ENCODE measurements at regions not wholly inside any gene's neighbourhood (a gene's known extent, or its start where the extent isn't known, plus 50 kb on each side); places are given as distances from the start of the nearest gene placed in this dataset.

DNA sequence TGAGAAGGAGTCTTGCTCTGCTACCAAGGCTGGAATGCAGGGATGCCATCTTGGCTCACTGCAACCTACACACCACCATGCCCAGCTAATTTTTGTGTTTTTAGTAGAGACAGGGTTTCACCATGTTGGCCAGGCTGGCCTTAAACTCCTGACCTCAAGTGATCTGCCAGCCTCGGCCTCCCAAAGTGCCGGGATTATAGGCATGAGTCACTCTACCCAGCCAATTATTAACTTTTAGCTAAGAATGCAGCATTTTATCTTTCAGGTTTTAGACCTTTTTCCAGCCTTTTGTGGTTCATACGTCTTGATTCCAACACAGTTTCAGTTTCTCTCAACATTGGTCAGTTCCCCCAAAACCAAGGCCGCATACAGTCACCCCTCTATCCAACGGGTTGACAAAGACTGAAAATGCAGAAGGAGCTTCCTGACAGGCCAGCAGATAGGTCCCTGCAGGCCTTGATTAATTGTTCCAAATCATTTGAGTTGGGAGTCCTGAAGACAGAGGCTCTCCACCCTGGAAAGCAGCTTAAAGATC, 262.2 kb upstream of the KLHL29 start:
- intact Hi-C loops (cut with DNase I) = no loop called here
- TF ChIP-seq CTCF (IDR thresholded peaks at IDR 0.05) = no peak
- no peaks in the 10 kb centered on the region for H3K9me3 ChIP-seq
- H3K4me3 ChIP-seq = no peak overlapping the region
- H3K27ac ChIP-seq = no peak overlapping the region
- no peak for ATAC-seq
- H3K4me1 ChIP-seq = no peaks in the 10 kb centered on the region
- no peaks in the 10 kb centered on the region for H3K27me3 ChIP-seq
- no peak for DNase-seq
- H3K36me3 ChIP-seq = no peaks in the 10 kb centered on the region

DNA sequence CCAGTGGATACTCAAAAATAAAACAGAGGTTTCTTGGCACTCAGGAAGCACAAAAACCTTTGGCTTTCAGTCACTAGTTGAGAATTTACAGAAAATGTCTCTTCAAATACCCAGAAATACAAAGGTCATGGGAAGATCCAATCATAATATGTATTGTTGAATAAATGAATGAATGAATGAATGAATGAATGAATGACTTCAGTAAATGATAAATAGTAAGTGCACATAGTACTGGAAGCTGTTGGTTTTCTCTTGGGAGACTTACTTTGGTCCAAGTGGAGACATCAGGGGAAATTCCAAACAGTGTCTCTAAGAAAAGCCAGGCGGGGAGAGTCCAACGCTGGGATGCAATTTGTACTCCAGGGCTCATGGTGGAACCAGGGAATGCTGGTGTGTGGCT, 261.3 kb upstream of the KLHL29 start:
- no peak for ATAC-seq
- no peak overlapping the region for H3K4me3 ChIP-seq
- no peaks in the 10 kb centered on the region for H3K36me3 ChIP-seq
- H3K27ac ChIP-seq = no peak overlapping the region
- H3K4me1 ChIP-seq = no peaks in the 10 kb centered on the region
- no peak for DNase-seq
- no peak for TF ChIP-seq CTCF (IDR thresholded peaks at IDR 0.05)
- H3K9me3 ChIP-seq = peaks cover 0 to 3% of the 10 kb centered on the region in 2 donors
- intact Hi-C loops (cut with DNase I) = no loop called here
- no peaks in the 10 kb centered on the region for H3K27me3 ChIP-seq

GRCh38 chr2:23124214-23124750, 260.7 kb upstream of the KLHL29 start:
- H3K4me1 ChIP-seq = no peaks in the 10 kb centered on the region
- no peaks in the 10 kb centered on the region for H3K36me3 ChIP-seq
- H3K27me3 ChIP-seq = no peaks in the 10 kb centered on the region
- DNase-seq (no peak), ATAC-seq (no peak)
- TF ChIP-seq CTCF (IDR thresholded peaks at IDR 0.05) = no peak
- no peak overlapping the region for H3K27ac ChIP-seq
- intact Hi-C loops (cut with DNase I) = no loop called here
- H3K4me3 ChIP-seq = no peak overlapping the region
- H3K9me3 ChIP-seq = peaks cover 0 to 8% of the 10 kb centered on the region in 2 donors

DNA sequence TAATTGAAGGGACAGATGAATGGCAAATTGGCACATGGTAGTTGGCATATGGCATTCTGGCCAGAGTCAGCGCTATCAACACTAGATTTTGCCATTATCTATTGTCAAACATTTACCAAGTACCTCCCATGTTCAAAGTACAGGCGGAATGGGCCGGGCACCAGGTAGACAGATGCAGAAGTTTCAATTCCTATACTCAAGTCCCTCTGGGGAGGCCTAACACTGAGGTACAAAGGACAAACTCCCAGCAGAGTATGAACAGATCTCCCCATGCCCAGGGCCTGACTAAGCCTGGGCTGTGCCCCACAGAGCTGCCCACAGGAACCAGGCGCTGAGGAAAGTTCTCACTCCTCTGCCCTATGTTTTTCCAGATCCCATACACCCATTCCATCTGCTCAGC, 257.5 kb upstream of the KLHL29 start:
- TF ChIP-seq CTCF (IDR thresholded peaks at IDR 0.05) = no peak
- Histone ChIP-seq H3K36me3 (no peaks in the 10 kb centered on the region), H3K4me3 (no peak overlapping the region), H3K4me1 (no peaks in the 10 kb centered on the region), H3K9me3 (peaks cover 0 to 13% of the 10 kb centered on the region in 2 donors), H3K27ac (no peak overlapping the region), H3K27me3 (no peaks in the 10 kb centered on the region)
- intact Hi-C loops (cut with DNase I) = no loop called here
- ATAC-seq (no peak), DNase-seq (no peak)

DNA sequence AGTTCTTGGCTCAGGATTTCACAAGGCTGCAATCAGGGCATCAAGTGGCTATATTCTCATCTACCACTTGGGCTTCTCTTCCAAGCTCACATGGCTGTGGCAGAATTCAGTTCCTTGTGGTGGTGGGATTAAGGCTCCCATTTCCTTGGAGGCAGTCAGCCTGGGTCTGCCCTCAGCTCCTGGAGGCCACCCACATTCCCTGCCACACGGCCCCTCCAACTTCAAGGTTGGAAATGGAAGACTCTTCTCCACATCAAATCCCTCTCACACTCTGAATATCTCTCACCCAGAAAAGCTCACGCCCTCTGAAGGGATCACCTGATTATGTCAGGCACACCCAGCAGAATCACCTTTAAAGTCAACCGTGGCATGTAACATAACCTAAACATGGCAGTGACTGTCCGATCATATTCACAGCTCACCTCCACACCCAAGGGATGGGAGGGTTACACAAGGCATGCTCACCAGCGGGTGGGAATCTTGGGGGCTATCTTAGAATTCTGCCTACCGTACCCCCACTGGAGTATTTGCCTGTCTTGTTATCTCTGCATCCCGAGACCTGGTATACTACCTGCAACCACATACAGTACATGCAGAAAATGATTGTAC, 256.2 kb upstream of the KLHL29 start:
- no peaks in the 10 kb centered on the region for H3K36me3 ChIP-seq
- intact Hi-C loops (cut with DNase I) = no loop called here
- ATAC-seq (no peak), DNase-seq (no peak)
- peaks cover 0 to 13% of the 10 kb centered on the region in 2 donors for H3K9me3 ChIP-seq
- no peaks in the 10 kb centered on the region for H3K27me3 ChIP-seq
- H3K27ac ChIP-seq = no peak overlapping the region
- no peaks in the 10 kb centered on the region for H3K4me1 ChIP-seq
- no peak for TF ChIP-seq CTCF (IDR thresholded peaks at IDR 0.05)
- H3K4me3 ChIP-seq = no peak overlapping the region
